Fibroblast of skin of right biceps (primary cell): ENCODE measurements at regions not wholly inside any gene's neighbourhood (a gene's known extent, or its start where the extent isn't known, plus 50 kb on each side); places are given as distances from the start of the nearest gene placed in this dataset.

Source experiments
- DNase-seq: peaks from one replicate; pipeline ENCODE4 v3.0.0-alpha.2; 2013

DNA sequence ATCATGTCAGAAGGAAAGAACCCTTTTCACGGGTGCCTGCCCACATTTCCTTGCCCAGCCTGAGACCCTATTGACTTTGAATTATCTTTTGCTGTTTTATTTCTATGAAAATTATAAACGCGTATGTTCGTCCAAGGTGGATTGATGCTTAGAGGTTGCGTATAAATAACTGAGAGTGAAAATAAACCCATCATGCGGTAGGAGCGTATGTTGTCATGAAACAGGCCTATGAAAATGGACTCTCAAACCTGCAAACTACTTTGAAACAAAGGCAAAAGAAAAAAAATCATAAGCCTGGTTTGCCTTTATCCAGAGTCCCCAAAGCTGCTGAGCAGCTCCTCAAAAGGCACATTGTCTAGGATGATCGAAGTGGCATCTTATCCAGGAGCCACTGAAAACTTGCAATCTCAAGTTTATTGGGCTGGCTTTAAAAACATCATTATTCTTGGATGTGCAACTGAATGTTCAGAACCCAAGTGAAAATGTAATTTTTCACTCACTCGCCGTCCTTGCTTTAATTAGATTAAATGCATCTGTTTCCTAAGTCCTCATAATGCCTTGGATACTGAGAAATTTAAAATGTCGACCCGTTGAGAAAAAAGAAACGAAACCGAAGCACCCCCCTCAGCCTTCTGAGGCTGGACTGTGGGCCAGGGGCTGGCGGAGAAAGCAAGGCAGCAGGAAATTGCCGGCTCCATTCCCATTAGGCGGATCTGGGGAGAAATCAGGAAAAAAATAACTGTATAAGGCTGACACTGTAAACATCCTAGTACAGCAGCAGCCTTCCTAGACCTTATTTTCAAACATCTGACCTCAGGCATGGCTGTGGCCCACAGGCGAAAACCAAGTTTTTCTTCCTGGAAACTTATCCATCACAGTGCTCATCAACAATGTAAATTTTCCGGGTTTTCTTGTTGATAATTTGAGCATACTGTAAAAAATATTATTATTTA, 82.9 kb upstream of the PPARA start:
- DNase-seq, result no peak

GRCh38 chr22:46068181-46068592, 82.1 kb upstream of the PPARA start:
- no peak for DNase-seq

- DNase-seq, result peak; percentile 92
Measured at GRCh38 chr22:46068593-46069491, 81.5 kb upstream of the PPARA start.

DNA sequence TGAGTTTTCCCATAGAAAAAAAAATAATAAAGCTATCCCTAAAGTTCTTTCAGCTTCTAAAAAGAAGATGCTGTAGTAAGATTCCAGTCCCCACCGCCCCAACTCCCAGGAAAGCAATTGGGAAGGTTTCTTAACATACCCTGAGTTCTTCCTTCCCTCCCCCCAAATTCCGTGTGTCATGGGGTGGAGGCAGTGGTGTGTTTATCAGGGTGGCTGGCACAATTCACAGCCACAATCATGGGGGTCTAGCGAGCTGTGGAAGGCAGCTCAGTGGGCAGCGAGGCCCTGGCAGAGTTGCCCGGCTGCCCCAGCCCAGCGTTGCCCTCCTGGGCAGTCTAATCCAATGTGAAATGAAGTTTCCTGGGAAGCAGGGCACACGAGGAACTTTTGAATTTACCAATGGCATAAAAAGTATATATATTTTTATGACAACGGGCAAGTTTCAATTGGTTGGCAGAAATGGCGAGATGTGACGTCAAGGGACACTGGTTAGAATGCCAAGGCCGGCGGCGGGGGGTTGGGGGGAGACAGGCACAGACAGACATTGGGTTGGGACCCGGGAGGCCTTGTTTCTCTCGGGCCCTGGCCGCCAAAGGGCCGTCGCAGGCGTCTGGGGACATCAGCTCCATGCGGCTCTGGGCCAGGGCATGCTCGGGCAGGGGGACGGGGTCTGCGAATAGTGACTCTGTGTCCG, 80.7 kb upstream of the PPARA start:
- DNase-seq, result peak; percentile 94

DNA sequence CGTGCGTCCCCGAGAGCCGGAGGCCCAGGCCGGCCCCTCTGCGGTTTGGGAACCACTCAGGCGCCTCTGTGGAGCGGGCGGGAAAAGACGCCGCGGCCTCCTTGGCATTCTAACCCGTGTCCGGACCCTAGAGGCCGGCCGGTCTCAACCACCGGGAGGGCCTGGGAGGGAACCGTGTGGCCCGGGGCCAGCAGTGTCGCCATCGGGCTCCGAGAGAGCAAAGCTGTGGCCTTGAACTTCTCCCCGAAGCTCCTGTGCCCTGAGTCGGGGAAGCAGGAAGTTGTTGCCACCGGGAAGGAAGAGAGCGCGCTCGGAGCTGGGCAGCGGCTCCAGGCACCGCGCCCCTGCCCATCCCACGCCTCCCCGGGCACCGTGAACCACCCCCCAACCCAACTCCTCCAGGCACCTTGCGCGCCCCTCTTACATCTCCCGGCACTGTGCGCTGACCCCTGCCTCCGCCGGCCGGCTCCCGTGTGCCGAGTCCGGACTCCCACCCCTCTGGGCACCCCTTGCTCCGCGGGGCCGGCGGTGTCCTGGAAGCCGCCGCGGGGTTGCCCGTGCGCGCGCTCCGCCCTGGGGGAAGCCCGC, 80.0 kb upstream of the PPARA start:
- no peak for DNase-seq

DNA sequence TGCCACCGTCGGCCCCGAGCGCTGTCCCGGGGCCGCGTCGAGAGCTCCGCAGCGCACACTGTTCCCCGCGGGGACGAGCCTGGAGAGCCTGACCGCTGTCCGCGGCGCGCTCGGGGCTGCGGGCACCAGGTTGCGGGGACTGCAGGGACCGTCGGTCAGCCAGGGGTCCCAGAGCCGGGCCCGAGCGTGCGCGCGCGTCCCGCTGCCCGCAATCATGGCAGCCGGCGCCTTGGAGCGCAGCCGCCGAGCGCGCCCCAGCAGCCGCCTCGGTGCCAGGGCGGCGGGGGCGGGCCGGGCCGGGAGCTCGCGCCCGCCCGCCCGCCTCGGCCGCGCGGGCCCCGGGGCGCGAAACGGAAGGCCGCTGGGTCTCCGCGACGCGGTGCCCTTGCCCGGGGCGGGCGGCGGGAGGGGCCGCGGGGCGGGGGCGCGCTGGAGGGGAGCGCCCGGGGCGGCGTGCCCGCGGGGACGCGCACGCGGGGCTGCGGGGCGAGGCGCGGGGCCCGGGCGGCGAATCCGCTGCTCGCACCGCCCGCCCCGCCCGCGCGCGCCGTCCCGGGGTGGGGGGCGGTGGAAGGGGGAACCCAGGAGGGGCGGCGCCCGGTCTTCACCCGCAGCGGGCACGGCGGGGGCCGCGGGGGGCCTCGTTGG, 79.4 kb upstream of the PPARA start:
- peak; percentile 84 for DNase-seq

- DNase-seq, result peak; percentile 97
Measured at GRCh38 chr22:46071451-46072109, 78.7 kb upstream of the PPARA start.

DNA sequence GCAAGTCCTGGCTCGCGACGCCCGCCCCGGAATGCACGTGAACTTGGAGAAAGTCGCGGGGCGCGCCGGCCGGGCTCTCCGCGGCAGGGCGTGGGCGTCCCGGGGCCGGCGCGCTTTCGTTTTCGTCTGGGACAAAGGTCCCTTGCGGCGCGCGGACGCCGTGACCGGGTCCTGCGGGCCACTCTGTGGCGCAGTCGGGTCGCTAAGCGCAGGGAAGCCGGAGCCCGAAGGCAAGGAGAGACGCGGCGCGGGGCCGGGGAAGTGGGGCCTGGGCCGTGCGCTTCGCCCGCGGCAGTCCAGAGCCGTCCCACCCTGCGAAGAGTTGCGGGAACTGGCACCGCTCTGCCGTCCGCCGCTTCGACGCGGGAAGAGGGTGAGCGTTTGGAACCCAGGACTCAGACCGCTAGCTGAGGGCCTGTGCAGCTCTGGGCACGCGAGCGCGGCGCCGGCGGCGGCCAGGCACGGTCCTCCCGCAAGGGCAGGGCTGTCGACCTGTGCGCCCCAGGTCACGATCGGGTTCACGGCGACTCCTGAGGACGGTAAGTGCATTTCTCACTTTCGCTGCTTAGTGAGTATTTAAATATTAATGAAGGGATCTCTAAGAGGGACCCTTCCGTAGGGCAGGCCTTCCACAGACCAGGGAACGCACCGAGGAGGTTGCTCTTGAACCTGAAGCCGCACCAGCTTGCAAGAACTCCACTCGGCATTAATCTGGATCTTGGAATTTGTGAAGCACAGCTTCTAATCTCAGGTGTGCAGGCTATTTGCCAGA, 78.0 kb upstream of the PPARA start:
- DNase-seq, result peak; percentile 70

GRCh38 chr22:46072981-46073682, 77.2 kb upstream of the PPARA start:
- no peak for DNase-seq

GRCh38 chr22:46073683-46074504, 76.4 kb upstream of the PPARA start:
- DNase-seq, result no peak

DNA sequence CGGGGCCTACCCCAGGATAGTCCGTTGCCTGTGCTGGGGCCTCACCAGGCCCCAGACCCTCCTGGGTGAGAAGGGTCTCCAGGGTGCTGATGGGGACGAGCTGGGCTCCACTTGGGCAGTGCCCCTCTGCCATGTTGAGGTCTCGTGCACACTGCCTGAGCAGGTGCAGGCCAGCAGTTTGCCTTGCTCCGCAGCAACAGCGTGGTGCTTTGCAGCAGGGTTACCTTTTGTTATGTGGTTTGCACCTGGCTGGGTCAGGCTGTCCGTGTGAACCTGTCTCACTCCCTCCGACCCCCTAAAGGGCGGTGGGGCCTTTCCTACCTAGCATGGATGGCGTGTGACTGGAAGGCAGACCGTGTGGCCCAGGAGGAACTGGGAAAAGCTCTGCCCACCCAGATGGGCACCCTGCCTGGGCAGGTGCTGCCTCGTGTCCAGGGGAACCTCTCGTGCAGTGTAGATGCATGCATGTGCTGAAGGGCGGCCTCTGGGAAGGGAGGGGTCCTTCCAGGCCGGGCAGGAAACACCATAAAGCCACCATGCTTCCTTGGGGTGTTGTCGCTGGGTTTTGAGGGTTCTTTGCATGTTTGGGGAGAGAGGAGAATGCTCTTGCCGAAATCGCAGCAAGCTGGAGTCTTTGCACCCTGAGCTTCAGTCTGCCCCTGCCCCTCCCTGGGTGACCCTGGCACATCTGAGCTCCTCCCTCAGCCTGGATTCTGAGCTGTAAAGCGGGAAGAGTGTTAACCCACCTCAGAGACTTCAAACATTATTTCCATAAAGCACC, 75.4 kb upstream of the PPARA start:
- DNase-seq, result no peak

DNA sequence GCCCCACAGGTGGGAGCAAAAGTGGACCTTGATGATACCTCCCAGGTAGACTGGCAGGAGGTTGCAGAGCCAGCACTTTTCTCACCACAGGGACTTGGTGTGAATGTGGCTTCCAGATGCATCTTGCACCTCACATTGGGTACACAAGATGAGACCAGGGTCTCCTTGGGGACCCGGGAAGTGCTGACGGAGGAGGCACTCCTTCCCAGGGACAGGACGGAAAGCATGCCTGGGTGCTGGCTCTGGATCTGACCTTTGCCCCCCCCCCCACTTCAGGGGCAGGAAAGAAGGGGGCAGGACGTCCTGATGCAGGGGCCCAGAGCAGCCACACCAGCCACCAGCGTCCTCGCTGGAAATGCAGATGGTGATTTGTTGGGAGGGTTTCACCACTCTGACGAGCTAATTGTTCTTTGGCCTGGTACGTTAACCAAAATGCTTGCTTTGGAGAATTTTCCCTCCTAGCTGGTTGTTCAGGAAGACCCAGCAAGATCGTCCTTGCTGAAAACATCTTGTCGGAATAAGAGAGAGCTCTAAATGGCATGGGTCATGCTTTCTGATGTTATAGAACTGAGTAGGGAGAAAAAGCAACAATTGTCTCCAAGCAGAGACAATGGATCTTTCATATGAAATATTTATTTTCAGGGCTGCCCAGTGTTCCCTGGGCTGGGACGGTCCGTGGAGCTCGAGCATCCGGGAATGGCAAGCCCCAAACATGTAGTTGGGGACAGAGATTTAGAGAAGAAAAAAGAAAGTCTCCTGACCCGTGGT, 74.4 kb upstream of the PPARA start:
- DNase-seq, result no peak

GRCh38 chr22:46076651-46077339, 73.5 kb upstream of the PPARA start:
- peak; percentile 77 for DNase-seq

GRCh38 chr22:46077669-46078099, 72.6 kb upstream of the PPARA start:
- no peak for DNase-seq

DNA sequence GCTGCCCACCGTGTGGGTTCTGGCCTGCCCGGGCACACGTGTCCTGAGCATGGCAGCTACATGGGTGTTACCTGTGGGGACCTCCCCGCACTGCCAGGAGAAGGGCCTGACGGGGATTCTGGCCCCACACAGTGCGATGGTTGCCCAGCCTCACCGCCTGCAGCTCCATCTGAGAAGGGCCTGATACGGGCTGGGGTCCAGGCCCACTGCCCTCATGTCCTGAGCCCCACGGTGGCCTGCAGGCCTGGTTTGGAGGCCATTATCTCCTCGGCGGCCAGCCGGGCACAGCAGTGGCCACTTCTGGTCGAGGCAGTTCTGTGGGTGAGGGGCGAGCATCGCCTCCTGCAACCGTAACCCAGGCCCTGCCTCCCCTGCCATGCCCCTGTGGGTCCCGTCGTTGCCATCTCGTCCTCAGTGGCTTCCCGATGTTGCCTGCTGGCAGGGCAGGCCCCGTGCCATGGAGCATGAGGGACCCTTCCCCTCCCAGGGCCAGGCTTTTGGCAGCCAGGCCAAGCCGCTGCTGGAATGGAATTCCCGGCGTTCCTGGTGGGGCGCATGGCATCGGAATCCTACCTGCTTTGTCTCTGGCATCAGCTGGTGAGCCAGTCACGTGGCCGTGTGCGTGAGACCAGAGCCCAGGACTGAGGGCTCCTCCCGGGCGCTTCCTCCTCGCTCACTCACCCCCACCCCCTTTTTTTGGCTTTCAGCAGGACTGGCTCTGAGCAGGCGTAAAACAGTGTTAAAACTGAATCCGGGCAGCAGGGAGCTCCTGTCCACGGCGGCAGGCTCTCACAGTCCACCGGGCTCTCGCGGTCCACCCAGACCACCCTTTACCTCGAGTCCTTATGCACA, 71.9 kb upstream of the PPARA start:
- no peak for DNase-seq
